Panc1 (cell line): ENCODE measurements at regions not wholly inside any gene's neighbourhood (a gene's known extent, or its start where the extent isn't known, plus 50 kb on each side); places are given as distances from the start of the nearest gene placed in this dataset.

Source experiments
- ATAC-seq: fragments of 200-7000 bp; cut with Tn5 transposase; 2 replicates; pipeline ENCODE4 v1.9.1; 2020; ENCODE audit warnings: mild to moderate bottlenecking, moderate library complexity
- BruUV-seq: library from RNA; stranded (reverse); fragments of 400-500 nt; replicated peaks from 2 replicates; lab custom pipeline; 2021; lab: Mats Ljungman, UMichigan
- CTCF ChIA-PET: fragments of 300-600 bp; sonication (Branson Sonifier 250); formaldehyde crosslinking; loops from one replicate; lab custom pipeline; 2022; ENCODE audit warnings: antibody characterized with exemption; lab: Charles Lee
- POLR2A ChIA-PET: fragments of 300-600 bp; sonication (Branson Sonifier 250); formaldehyde crosslinking; loops from one replicate; lab custom pipeline; 2022; ENCODE audit warnings: antibody characterized with exemption; lab: Charles Lee
- DNase-seq: peaks from one replicate; pipeline ENCODE4 v3.0.0-alpha.2; 2010; ENCODE audit warnings: low read depth, low spot score
- H3K27ac ChIP-seq: 2 replicates; pipeline ENCODE4 v1.5.1; 2011; ENCODE audit warnings: mild to moderate bottlenecking, low read length, inconsistent platforms
- H3K27me3 ChIP-seq: fragments of 200-500 bp; sonication (Bioruptor generic); 2 replicates; pipeline ENCODE4 v1.6.0; 2014; ENCODE audit warnings: low read length, inconsistent platforms; ENCODE audit not compliant: control insufficient read depth, insufficient read depth
- H3K36me3 ChIP-seq: fragments of 200-500 bp; sonication (Bioruptor generic); 2 replicates; pipeline ENCODE4 v1.5.1; 2014; ENCODE audit warnings: inconsistent platforms, mild to moderate bottlenecking, low read length, moderate library complexity; ENCODE audit not compliant: control insufficient read depth, insufficient read depth
- H3K4me1 ChIP-seq: 2 replicates; pipeline ENCODE4 v1.5.1; 2011; ENCODE audit warnings: inconsistent platforms, mild to moderate bottlenecking, low read length, moderate library complexity; ENCODE audit not compliant: control insufficient read depth, insufficient read depth
- H3K4me3 ChIP-seq, 2 experiments: 2 replicates each; pipeline ENCODE4 v1.5.1; 2011 to 2012; ENCODE audit warnings: low read depth in 2 of 2, low read length in 2 of 2, mild to moderate bottlenecking in 2 of 2, inconsistent platforms in 1 of 2, moderate library complexity in 1 of 2
- H3K9me3 ChIP-seq: fragments of 200-500 bp; sonication (Bioruptor generic); 2 replicates; pipeline ENCODE4 v1.5.1; 2014; ENCODE audit warnings: low read depth, mild to moderate bottlenecking, inconsistent platforms, low read length, moderate library complexity; ENCODE audit not compliant: control insufficient read depth, insufficient read depth
- CTCF ChIP-seq: fragments of 450-650 bp; IDR thresholded peaks from 2 replicates; pipeline ENCODE4 v1.5.1; 2017; ENCODE audit warnings: mild to moderate bottlenecking
- POLR2AphosphoS5 ChIP-seq: IDR thresholded peaks from 2 replicates; pipeline ENCODE4 v1.6.1; 2012; ENCODE audit warnings: mild to moderate bottlenecking, low read depth, low read length, moderate library complexity
- REST ChIP-seq, 2 experiments: IDR thresholded peaks; 2 replicates each; pipeline ENCODE4 v1.6.1; 2011 to 2012; ENCODE audit warnings: low read depth in 2 of 2, control low read depth in 1 of 2, low read length in 1 of 2, mild to moderate bottlenecking in 1 of 2, moderate library complexity in 1 of 2; ENCODE audit not compliant: insufficient read depth in 1 of 2
- SIN3A ChIP-seq: IDR thresholded peaks from 2 replicates; pipeline ENCODE4 v1.6.1; 2012; ENCODE audit warnings: low read depth, mild to moderate bottlenecking, low read length, moderate library complexity, borderline replicate concordance; ENCODE audit not compliant: insufficient read depth
- TCF7L2 ChIP-seq: IDR thresholded peaks from 2 replicates; pipeline ENCODE4 v1.6.1; 2011; ENCODE audit warnings: mild to moderate bottlenecking, low read depth, low read length, inconsistent platforms
- in situ Hi-C: cut with HindIII; loops from 2 replicates; pipeline ENCODE4 v1.10.0; 2016; ENCODE audit warnings: low sequenced_read_pairs, low pct_unique_long_range_greater_than_20kb
- intact Hi-C: fragments of 100-400 bp; cut with micrococcal nuclease; formaldehyde crosslinking; loops from one replicate; pipeline ENCODE4 v1.10.0; 2022; ENCODE audit not compliant: unreplicated experiment

- ATAC-seq = no peak
- POLR2A ChIA-PET = no interaction called here
- H3K27me3 ChIP-seq = no peaks in the 10 kb centered on the region
- H3K36me3 ChIP-seq = no peaks in the 10 kb centered on the region
- no peak overlapping the region for H3K27ac ChIP-seq
- TF ChIP-seq POLR2AphosphoS5 (no peak), SIN3A (no peak), CTCF (no peak), REST (IDR thresholded peaks at IDR 0.05; ENCODE audit: insufficient read depth in 1 of 2, low read depth in 2 of 2, low read length in 1 of 2) (no peak), TCF7L2 (no peak)
- in situ Hi-C loops (no loop called here), intact Hi-C loops (no loop called here)
- no peak for DNase-seq
- H3K9me3 ChIP-seq = 0 out of 2 replicates have a peak, but pooled peaks cover 3% of the 10 kb centered on the region
- H3K4me3 ChIP-seq = no peak overlapping the region
- CTCF ChIA-PET = no interaction called here
- no TSS peak for BruUV-seq
- H3K4me1 ChIP-seq = no peaks in the 10 kb centered on the region
Observed at GRCh38 chr12:83190631-83191390, 504.1 kb downstream of the TMTC2 start.

GRCh38 chr12:83186419-83186818 lies 499.7 kb downstream of the TMTC2 start:
- H3K4me3 ChIP-seq = no peak overlapping the region
- in situ Hi-C loops (no loop called here), intact Hi-C loops (no loop called here)
- DNase-seq (no peak), ATAC-seq (no peak)
- POLR2A ChIA-PET = no interaction called here
- CTCF ChIA-PET = no interaction called here
- H3K36me3 ChIP-seq = no peaks in the 10 kb centered on the region
- H3K27me3 ChIP-seq = no peaks in the 10 kb centered on the region
- H3K27ac ChIP-seq = no peak overlapping the region
- no TSS peak for BruUV-seq
- H3K9me3 ChIP-seq = 0 out of 2 replicates have a peak, but pooled peaks cover 3% of the 10 kb centered on the region
- H3K4me1 ChIP-seq = no peaks in the 10 kb centered on the region
- TF ChIP-seq REST (IDR thresholded peaks at IDR 0.05; ENCODE audit: insufficient read depth in 1 of 2, low read depth in 2 of 2, low read length in 1 of 2) (no peak), TCF7L2 (no peak), CTCF (no peak), POLR2AphosphoS5 (no peak), SIN3A (no peak)
